ENCODE measurements at regions not wholly inside any gene's neighbourhood (a gene's known extent, or its start where the extent isn't known, plus 50 kb on each side); places are given as distances from the start of the nearest gene placed in this dataset.
A peak's percentile ranks its signal among the peaks of the same experiment; 100 is the strongest.

DNA sequence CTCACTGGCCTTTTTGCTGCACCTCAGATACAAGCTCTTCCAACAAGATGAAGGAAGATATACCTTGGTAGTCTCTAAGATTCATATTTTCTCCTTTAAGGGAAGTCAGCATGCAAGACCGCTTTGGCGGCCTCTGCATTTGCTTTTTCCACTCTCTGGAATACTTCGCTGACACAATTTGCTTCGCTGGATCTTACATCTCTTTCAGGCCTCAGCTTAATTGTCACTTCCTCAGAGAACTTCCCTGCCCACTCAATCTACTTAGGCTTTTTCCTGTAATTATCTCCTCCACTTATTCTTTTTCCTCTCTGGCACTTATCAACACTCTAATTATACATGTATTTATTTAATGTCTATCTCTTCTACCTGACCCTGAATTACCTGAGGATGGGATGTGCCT, 1131.1 kb upstream of the WWC1 start:
- TF ChIP-seq, protein P1, sequence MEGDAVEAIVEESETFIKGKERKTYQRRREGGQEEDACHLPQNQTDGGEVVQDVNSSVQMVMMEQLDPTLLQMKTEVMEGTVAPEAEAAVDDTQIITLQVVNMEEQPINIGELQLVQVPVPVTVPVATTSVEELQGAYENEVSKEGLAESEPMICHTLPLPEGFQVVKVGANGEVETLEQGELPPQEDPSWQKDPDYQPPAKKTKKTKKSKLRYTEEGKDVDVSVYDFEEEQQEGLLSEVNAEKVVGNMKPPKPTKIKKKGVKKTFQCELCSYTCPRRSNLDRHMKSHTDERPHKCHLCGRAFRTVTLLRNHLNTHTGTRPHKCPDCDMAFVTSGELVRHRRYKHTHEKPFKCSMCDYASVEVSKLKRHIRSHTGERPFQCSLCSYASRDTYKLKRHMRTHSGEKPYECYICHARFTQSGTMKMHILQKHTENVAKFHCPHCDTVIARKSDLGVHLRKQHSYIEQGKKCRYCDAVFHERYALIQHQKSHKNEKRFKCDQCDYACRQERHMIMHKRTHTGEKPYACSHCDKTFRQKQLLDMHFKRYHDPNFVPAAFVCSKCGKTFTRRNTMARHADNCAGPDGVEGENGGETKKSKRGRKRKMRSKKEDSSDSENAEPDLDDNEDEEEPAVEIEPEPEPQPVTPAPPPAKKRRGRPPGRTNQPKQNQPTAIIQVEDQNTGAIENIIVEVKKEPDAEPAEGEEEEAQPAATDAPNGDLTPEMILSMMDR (IDR thresholded peaks at IDR 0.05; ENCODE audit: unreplicated experiment), result no peak
- ChIA-PET POLR2A (no interaction called here), CTCF (interaction anchor here (0.6 kb wide), 1 partner anchor 698 kb away, joined by 3 read pairs; no protein-coding TSS in a partner anchor)
- H3K4me1 Mint-ChIP-seq (ENCODE audit: insufficient read depth, unreplicated experiment), result no peaks in the 10 kb centered on the region
- DNase-seq (ENCODE audit: unreplicated experiment), result no peak
- no peaks in the 10 kb centered on the region for H3K9me3 Mint-ChIP-seq (ENCODE audit: unreplicated experiment)
- H3K27me3 Mint-ChIP-seq (ENCODE audit: insufficient read depth, unreplicated experiment), result no peaks in the 10 kb centered on the region
- intact Hi-C loops (cut with micrococcal nuclease), result no loop called here
- no TSS peak for BruUV-seq (replicated peaks)
- no peaks in the 10 kb centered on the region for H3K36me3 Mint-ChIP-seq (ENCODE audit: insufficient read depth, unreplicated experiment)
- no peak overlapping the region for H3K27ac Mint-ChIP-seq (ENCODE audit: low read depth, unreplicated experiment)
- no peak overlapping the region for H3K4me3 Mint-ChIP-seq (ENCODE audit: unreplicated experiment)

DNA sequence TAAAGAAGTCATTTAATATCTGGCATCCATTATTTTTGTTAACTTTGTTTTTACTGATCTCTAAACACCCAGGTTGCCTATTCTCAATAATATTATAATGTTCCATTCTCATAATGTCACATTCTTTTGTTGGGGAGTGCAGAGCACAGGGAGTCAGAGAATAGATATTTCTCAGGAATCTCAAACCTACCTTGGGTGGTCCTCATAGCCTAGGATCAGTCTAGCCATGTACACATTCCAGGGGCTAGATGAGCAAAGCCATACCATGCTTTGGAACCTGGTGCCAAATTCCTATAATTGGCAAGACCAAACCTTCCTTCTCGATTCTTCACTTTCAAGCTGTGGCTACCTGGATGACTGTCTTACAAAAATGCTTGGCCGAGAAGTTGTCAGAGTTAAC, 1124.7 kb upstream of the WWC1 start:
- intact Hi-C loops (cut with micrococcal nuclease), result no loop called here
- no peaks in the 10 kb centered on the region for H3K27me3 Mint-ChIP-seq (ENCODE audit: insufficient read depth, unreplicated experiment)
- POLR2A ChIA-PET, result no interaction called here
- H3K36me3 Mint-ChIP-seq (ENCODE audit: insufficient read depth, unreplicated experiment), result no peaks in the 10 kb centered on the region
- TF ChIP-seq, protein P1 (IDR thresholded peaks at IDR 0.05; ENCODE audit: unreplicated experiment), result no peak
- H3K27ac Mint-ChIP-seq (ENCODE audit: low read depth, unreplicated experiment), result no peak overlapping the region
- CTCF ChIA-PET, result interaction anchor here (1.0 kb wide), 1 partner anchor 15 kb away, joined by 3 read pairs; no protein-coding TSS in a partner anchor
- H3K4me1 Mint-ChIP-seq (ENCODE audit: insufficient read depth, unreplicated experiment), result peaks cover 15% of the 10 kb centered on the region
- BruUV-seq (replicated peaks), result no TSS peak
- peaks cover 7% of the 10 kb centered on the region for H3K9me3 Mint-ChIP-seq (ENCODE audit: unreplicated experiment)
- DNase-seq (ENCODE audit: unreplicated experiment), result no peak
- H3K4me3 Mint-ChIP-seq (ENCODE audit: unreplicated experiment), result no peak overlapping the region

DNA sequence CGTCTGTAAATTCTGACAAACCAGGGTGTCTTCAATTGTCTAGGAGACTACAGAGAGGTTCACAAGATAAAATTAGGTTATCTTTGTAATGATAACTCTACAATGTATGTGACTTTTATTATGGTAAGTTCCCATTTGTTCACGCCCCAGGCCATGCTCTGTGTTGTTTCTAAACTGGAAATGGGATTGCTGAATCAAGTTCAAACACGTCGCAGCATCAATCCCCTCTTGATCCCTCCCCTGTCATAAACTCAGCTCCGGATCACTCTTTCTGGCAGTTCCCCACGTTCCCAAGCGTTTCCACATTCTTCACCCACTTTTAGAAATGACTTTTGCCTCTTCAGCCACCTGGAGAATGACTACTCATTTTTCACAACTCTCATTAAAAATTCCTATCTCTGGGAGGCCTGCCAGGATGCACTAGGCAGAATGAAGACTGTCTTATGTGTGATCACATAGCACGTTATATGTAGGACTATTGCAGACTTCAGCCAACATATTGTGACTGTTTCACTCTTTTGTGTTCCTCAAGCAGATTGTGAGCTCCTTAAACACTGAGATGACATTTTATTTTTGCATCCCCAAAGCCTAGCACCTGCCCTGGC, 1124.2 kb upstream of the WWC1 start:
- no peaks in the 10 kb centered on the region for H3K27me3 Mint-ChIP-seq (ENCODE audit: insufficient read depth, unreplicated experiment)
- no peaks in the 10 kb centered on the region for H3K36me3 Mint-ChIP-seq (ENCODE audit: insufficient read depth, unreplicated experiment)
- H3K4me1 Mint-ChIP-seq (ENCODE audit: insufficient read depth, unreplicated experiment), result peaks cover 15% of the 10 kb centered on the region
- BruUV-seq (replicated peaks), result no TSS peak
- intact Hi-C loops (cut with micrococcal nuclease), result no loop called here
- peak; percentile 79 for DNase-seq (ENCODE audit: unreplicated experiment)
- no peak overlapping the region for H3K4me3 Mint-ChIP-seq (ENCODE audit: unreplicated experiment)
- peak overlapping the region; percentile 37 for H3K27ac Mint-ChIP-seq (ENCODE audit: low read depth, unreplicated experiment)
- ChIA-PET POLR2A (no interaction called here), CTCF (interaction anchor here (0.8 kb wide), 1 partner anchor 1031 kb away, joined by 4 read pairs; no protein-coding TSS in a partner anchor)
- peaks cover 7% of the 10 kb centered on the region for H3K9me3 Mint-ChIP-seq (ENCODE audit: unreplicated experiment)
- TF ChIP-seq, protein P1 (IDR thresholded peaks at IDR 0.05; ENCODE audit: unreplicated experiment), result no peak

DNA sequence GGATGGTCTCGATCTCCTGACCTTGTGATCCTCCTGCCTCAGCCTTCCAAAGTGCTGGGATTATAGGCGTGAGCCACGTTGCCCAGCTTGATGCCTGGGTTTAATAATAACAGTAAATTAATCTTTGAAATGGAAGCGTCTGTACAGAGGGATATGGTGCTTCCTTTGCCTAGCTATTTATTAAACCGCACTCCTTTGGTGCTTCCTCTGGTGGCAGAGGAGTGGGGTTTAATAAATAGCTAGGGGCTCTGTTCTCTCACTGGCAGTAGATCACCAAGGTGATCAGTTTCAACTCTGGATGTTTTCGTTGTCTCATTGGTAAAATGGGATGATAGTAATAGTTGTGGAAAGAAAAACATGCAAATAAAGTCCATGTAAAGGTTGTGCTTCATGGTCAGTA, 1122.5 kb upstream of the WWC1 start:
- CTCF ChIA-PET, result interaction anchor here (0.6 to 1.0 kb wide), 2 partner anchors 393 to 1036 kb away, joined by 3 read pairs; no protein-coding TSS in a partner anchor
- POLR2A ChIA-PET, result interaction anchor here (1.0 kb wide), 1 partner anchor 65 kb away, joined by 3 read pairs; no protein-coding TSS in a partner anchor
- Mint-ChIP-seq H3K9me3 (ENCODE audit: unreplicated experiment) (peaks cover 7% of the 10 kb centered on the region), H3K4me1 (ENCODE audit: insufficient read depth, unreplicated experiment) (peaks cover 15% of the 10 kb centered on the region), H3K4me3 (ENCODE audit: unreplicated experiment) (no peak overlapping the region), H3K27me3 (ENCODE audit: insufficient read depth, unreplicated experiment) (no peaks in the 10 kb centered on the region), H3K27ac (ENCODE audit: low read depth, unreplicated experiment) (no peak overlapping the region), H3K36me3 (ENCODE audit: insufficient read depth, unreplicated experiment) (no peaks in the 10 kb centered on the region)
- TF ChIP-seq, protein P1 (IDR thresholded peaks at IDR 0.05; ENCODE audit: unreplicated experiment), result no peak
- intact Hi-C loops (cut with micrococcal nuclease), result no loop called here
- DNase-seq (ENCODE audit: unreplicated experiment), result no peak
- BruUV-seq (replicated peaks), result no TSS peak

Data from MCF 10A (cell line).